NCI-H2107 treated with DMSO at 0.1 percent for 48 hours (cell line): ENCODE measurements at regions not wholly inside any gene's neighbourhood (a gene's known extent, or its start where the extent isn't known, plus 50 kb on each side); places are given as distances from the start of the nearest gene placed in this dataset.

ENCODE experiments used
- DNase-seq: peaks from one replicate; lab custom pipeline; 2025; ENCODE audit not compliant: unreplicated experiment; lab: John Stamatoyannopoulos, UW

DNA sequence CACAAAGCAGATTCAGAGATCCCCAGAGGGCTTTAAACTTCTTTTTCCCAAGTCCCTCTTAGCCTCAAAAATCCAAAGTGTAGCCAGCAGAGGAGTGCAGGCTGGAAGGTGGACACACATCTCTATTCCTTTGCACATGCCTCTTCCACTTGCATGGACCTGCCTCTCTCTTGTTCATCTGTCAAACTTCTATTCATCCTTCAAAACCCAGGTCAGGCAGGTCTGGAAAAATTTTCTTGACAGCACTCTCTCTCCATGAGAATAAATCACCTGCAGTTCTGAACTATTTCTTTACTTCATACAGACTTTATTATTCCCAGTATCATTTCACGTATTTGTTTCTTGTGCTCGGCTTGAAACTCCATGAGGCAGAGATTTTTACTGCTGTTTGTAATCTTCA lies 127.5 kb downstream of the SS18 start:
- DNase-seq = no peak

GRCh38 chr18:25962176-25962575 lies 128.2 kb downstream of the SS18 start:
- no peak for DNase-seq

GRCh38 chr18:25957017-25957416 lies 133.4 kb downstream of the SS18 start:
- no peak for DNase-seq

DNA sequence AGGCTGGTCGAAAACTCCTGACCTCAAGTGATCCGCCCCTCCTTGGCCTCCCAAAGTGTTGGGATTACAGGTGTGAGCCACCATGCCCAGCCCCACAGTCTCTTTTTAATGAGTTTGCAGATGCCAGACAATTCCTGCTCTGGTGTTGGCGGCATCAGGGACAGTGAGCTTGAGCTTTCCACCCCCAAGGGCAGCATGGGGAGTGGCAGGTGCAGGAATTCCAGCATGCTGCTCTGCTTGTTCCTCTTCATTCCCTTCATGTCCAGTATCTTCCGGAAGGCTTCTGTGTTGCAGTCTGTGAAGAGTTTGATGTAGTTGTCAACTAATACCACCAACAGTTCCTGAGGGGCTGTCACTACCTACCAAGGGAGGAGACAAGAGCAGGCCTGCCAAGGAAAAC lies 137.3 kb downstream of the SS18 start:
- no peak for DNase-seq

GRCh38 chr18:25950321-25950720 lies 140.1 kb downstream of the SS18 start:
- DNase-seq = no peak

GRCh38 chr18:25946540-25946939 lies 143.9 kb downstream of the SS18 start:
- DNase-seq = no peak

DNA sequence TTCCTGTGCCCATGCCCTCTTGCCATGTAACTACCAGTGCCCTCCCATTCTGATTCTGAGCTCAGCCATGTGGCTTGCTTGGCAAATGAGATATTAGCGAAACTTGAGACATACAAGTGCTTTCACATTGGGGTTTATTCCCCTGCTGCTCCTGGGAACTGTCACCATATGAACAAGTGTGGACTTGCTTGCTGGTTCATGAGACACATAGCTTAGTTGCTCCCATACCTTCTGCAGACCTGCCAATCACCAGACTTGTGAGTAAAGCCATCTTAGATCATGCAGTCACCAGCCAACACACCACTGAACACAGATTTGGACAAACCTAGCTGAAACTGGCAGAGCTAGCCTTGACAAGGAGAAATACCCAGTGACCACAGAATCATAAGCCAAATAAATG lies 155.1 kb downstream of the SS18 start:
- DNase-seq = no peak

GRCh38 chr18:25931126-25931525 lies 159.3 kb downstream of the SS18 start:
- no peak for DNase-seq

DNA sequence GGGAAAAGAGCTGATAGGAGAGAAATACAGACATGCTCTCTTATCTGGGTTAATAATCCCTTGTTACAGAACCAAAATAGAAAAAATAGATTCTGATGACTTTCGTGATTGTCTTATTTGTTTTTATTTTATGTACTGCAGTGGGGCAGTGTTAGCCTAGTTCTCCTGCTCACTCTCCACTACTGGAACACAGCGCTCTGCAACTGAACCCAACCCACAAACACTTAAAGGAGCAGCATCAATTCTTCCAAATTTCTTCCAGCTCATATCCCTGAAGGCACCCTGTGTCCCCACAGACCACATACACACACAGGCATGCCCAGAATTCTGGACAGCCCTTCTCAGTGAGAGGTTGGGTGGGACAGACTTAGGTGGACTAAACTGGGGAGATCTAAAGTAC lies 160.6 kb downstream of the SS18 start:
- DNase-seq = no peak

GRCh38 chr18:25927830-25928229 lies 162.6 kb downstream of the SS18 start:
- DNase-seq = no peak

GRCh38 chr18:25923193-25923592 lies 167.2 kb downstream of the SS18 start:
- no peak for DNase-seq

DNA sequence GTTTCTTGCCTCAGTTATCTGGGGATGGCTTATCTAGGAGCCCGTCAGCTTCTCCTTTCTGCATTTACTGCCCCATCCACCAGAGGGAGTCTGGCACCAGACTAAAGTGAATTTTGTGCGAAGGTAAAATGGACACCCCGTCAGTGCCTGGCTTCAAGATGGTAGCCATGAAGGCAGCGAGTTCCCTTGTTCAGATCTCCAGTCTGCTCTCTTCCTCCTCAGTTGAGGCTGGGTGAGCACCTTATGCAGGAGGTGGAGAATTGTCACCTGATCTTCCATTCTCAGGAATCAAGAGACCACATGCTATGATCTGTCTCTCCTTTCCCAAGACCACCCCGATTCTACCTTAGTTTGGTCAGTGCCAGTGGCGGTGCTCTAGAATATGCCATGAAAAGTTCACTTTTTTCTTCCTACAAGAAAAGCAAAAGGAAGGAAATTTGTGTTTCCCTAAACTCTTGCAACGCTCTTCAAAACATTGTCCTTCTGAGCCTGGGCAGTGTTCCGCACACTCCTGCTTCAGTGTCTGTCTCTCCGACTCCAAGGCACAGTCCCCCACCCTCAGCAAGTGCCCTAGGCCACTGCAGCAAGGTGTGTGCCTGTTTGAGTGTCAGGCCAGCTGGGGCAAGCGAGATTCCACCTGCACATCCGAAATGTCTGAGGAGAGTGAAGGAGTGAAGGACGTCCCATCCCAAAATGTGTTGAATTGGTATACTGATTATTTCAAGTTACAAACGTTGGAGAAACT lies 168.6 kb downstream of the SS18 start:
- DNase-seq = peak; percentile 38

DNA sequence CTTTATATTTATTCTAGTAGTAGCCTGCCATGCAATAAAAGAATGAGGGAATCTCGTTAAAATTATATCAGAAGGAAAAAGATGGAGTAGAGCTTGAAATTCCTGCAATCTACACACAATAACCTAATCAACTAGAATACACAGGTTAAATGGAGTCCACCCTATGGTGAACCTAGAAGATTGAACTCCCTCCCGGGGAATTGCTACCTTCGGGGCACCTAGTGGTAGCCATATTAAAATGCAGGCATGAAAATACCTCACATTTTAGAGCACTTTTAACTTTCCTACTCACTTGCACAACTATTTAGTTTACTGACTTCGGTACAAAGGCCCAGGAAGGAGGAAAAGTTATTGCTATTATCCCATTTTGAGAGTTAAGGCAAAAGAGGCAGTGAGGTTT lies 174.5 kb downstream of the SS18 start:
- DNase-seq = no peak

- no peak for DNase-seq
Measured at GRCh38 chr18:25898965-25899364, 191.4 kb downstream of the SS18 start.

DNA sequence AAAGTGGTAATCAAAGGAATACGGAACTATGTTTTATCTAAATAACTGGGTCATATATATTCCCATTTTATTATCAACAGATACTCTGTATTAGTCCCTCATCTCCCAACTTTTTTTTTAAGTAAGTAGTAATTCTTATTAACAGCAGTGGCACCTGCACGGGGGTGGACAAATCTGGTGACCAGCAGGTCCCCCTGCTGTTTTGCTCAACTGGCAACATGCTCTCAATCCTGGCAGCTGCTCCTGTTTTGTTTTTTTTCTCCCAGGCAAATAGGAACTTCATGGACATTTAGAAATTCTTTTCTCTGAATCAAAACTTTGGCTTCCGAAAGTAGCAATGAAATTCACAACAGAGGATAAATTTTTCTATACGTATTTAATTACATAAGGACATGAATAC lies 193.5 kb downstream of the SS18 start:
- DNase-seq = no peak

DNA sequence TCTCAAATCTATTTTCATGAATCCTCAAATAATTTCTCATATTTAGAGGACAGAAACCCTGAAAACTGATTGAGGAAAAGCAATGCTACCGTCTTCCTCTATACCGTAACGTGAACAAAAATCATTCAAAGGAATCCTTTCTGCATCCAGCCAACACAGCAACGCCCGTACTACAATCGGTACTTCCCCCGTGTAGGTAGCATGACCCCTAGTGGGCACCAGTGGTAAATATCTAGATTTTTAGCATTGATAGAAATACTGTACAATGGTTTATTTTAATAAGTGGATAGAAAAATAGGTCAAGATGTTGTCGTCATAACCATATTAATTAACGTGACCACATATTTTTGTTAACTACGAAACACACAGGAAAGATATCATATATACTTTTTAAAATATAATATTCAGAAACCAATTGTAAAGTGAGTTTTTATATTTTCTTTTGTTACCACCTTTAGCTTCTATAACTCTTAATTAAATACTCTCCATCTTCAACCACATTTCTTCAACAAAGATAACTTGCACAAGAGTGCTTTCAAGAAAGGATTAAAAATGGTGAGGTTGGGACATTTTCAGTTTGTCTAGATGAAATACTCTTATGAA lies 194.1 kb downstream of the SS18 start:
- DNase-seq = no peak

- DNase-seq = no peak
Measured at GRCh38 chr18:25895518-25895917, 194.9 kb downstream of the SS18 start.

DNA sequence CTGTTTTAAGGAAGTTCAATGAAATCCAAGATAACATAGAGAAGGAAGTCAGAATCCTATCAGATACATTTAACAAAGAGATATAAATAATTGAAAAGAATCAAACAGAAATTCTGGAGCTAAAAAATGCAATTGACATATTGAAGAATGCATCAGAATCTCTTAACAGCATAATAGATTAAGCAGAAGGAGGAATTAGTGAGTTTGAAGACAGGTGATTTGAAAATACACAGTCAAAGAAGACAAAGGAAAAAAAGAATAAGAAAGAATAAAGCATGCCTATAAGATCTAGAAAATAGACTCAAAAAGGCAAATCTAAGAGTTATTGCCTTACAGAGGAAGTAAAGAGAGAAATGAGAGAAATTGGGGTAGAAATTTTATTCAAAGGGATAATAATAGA lies 204.1 kb downstream of the SS18 start:
- DNase-seq = no peak

DNA sequence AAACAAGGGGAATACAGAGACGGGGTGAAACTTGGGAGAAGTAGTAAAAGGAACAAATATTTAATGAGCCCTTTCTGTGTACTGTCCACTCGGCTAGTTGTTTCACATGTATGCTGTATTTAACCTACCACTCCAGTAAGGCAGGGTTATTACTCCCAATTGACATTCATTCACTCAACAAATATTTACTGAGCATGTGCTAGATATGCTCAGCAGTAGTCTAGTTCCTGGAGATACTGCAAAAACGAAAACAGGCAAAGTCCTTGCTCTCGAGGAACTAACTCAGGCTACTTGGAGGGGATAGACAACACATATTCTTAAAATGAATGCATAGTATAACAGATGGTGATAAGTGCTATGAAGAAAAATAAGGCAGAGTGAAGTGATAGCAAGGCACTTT lies 207.3 kb downstream of the SS18 start:
- no peak for DNase-seq

DNA sequence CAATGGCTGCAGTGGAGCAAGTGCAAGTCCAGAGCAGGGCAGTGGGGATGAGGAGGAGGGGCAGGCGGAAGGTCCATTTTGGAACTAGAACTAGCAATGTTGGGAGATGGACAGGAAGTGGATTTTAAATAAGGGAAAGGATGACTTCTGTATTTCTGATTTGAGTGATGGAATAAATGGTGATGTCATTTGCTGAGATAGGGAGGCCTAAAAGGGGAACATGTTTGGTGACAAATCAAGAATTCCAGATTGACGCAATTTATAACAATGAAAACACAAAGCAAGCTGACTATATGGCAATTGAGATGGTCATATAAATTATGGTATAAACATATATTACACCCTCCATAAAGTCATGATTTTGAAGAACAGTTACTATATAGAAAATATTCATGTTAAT lies 209.3 kb downstream of the SS18 start:
- DNase-seq = no peak

- DNase-seq = no peak
Measured at GRCh38 chr18:25880441-25880840, 210.0 kb downstream of the SS18 start.

GRCh38 chr18:25876330-25876948 lies 214.0 kb downstream of the SS18 start:
- no peak for DNase-seq
